ENCODE measurements at regions not wholly inside any gene's neighbourhood (a gene's known extent, or its start where the extent isn't known, plus 50 kb on each side); places are given as distances from the start of the nearest gene placed in this dataset.

DNA sequence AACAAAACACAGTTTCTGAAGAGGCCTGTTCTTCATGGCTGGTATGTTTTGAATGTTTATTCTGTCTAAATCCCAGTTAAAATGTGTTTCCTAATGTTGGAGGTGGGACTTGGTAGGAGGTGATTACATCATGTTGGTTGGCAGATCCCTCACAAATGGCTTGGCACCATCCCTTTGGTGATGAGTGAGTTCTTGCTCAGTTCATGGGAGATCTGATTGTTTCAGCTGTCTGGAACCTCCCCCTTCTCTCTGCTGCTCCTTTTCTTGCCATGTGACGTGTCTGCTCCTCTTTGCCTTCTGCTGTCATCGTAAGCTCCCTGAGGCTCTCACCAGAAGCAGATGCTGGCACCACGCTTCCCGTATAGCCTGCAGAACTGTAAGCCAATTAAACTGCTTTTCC lies 383.6 kb upstream of the TPK1 start:
- TF ChIP-seq RNF2 (IDR thresholded peaks at IDR 0.05; ENCODE audit: borderline replicate concordance, low read depth, low read length, missing control alignments, poor library complexity, severe bottlenecking), result no peak
- TF ChIP-seq ZNF274 (IDR thresholded peaks at IDR 0.05; ENCODE audit: borderline replicate concordance, extremely low read depth, low read length), result no peak
- TF ChIP-seq CEBPB (IDR thresholded peaks at IDR 0.05; ENCODE audit: low read depth, low read length), result no peak
- no peak for TF ChIP-seq TEAD4 (IDR thresholded peaks at IDR 0.05; ENCODE audit: low read depth, low read length)
- TF ChIP-seq ATF3 (IDR thresholded peaks at IDR 0.05; ENCODE audit: insufficient read depth, low read depth, low read length), result no peak

More for the DNA sequence above, 383.6 kb upstream of the TPK1 start:
- Histone ChIP-seq H2BK20ac (ENCODE audit: low read length) (no peak overlapping the region), H3K4me3 (ENCODE audit: extremely low read depth in 1 of 4, insufficient read depth in 2 of 4, low read depth in 3 of 4, low read length in 4 of 4) (no peak overlapping the region), H3K4ac (replicated peaks; ENCODE audit: insufficient read length, low read depth, low read length) (no peak overlapping the region), H2AFZ (ENCODE audit: low read length) (peak overlapping the region; percentile 33; the same call in 1 of the 2 replicates), H3K9me3 (ENCODE audit: insufficient read depth in 2 of 2, low read depth in 1 of 2, low read length in 1 of 2) (no peaks in the 10 kb centered on the region; a peak in 1 of 4 replicates), H3K14ac (ENCODE audit: insufficient read length) (no peak overlapping the region), H3K56ac (replicated peaks; ENCODE audit: insufficient read length, low read depth, low read length) (no peak overlapping the region), H3K79me1 (ENCODE audit: low read depth, low read length) (no peaks in the 10 kb centered on the region), H3K23me2 (ENCODE audit: low read depth, low read length) (no peaks in the 10 kb centered on the region), H3K36me3 (ENCODE audit: control insufficient read depth in 2 of 4, insufficient read depth in 4 of 4, low read length in 3 of 4) (no peaks in the 10 kb centered on the region), H3K18ac (ENCODE audit: extremely low read depth, low read length) (no peak overlapping the region), H3K4me1 (replicated peaks in 1 of 4; ENCODE audit: control insufficient read depth in 3 of 4, insufficient read depth in 4 of 4, low read length in 3 of 4) (no peaks in the 10 kb centered on the region; a peak in 1 of 7 replicates), H4K5ac (ENCODE audit: insufficient read length, low read depth, low read length) (no peak overlapping the region), H3K27ac (ENCODE audit: low read depth, low read length) (no peak overlapping the region), H3K9ac (replicated peaks in 1 of 4; ENCODE audit: extremely low read depth in 1 of 4, low read depth in 3 of 4, low read length in 3 of 4) (no peak overlapping the region), H2BK120ac (replicated peaks; ENCODE audit: low read depth, low read length) (no peak overlapping the region), H3K79me2 (ENCODE audit: control insufficient read depth in 1 of 2, insufficient read depth in 2 of 2, low read length in 2 of 2) (no peaks in the 10 kb centered on the region), H3K27me3 (replicated peaks in 1 of 4; ENCODE audit: control insufficient read depth in 3 of 4, extremely low read depth in 1 of 4, insufficient read depth in 3 of 4, low read length in 3 of 4) (no peaks in the 10 kb centered on the region), H2BK5ac (ENCODE audit: low read depth, low read length) (no peak overlapping the region), H2BK15ac (ENCODE audit: low read length) (no peak overlapping the region), H4K20me1 (replicated peaks in 1 of 2; ENCODE audit: control insufficient read depth in 1 of 2, insufficient read depth in 2 of 2, low read length in 2 of 2) (no peaks in the 10 kb centered on the region), H2AK5ac (ENCODE audit: low read depth, low read length) (no peak overlapping the region), H3K4me2 (ENCODE audit: insufficient read depth in 1 of 2, low read depth in 2 of 2, low read length in 2 of 2) (no peak overlapping the region), H4K91ac (replicated peaks; ENCODE audit: insufficient read length, low read length) (no peak overlapping the region), H3K23ac (ENCODE audit: insufficient read length) (no peak overlapping the region), H2BK12ac (ENCODE audit: low read depth, low read length) (no peak overlapping the region), H4K8ac (ENCODE audit: extremely low read depth, insufficient read depth, low read length) (no peak overlapping the region)
- 75% methylated on average over 4 of the region's 4 CpGs; no CpG with 5 or more reads in 1 of the 2 experiments for WGBS, 2 experiments (ENCODE audit: extremely low coverage in 1 of 2, insufficient coverage in 1 of 2, insufficient read length in 1 of 2, insufficient replicate concordance in 2 of 2, low coverage in 1 of 2, low lambda C conversion rate in 2 of 2, missing lambda C conversion rate in 1 of 2)
- CTCF ChIA-PET (ENCODE audit: partially characterized antibody), result no interaction called here
- DNase-seq (ENCODE audit: low read depth in 1 of 2, low spot score in 2 of 2) (no peak), FAIRE-seq (no peak)
- POLR2A ChIA-PET (ENCODE audit: partially characterized antibody), result no interaction called here
